Tibial nerve (tissue), 3 donors: ENCODE measurements at regions not wholly inside any gene's neighbourhood (a gene's known extent, or its start where the extent isn't known, plus 50 kb on each side); places are given as distances from the start of the nearest gene placed in this dataset.

ENCODE experiments used
- POLR2A ChIP-seq, 2 donors: fragments of 450-650 bp; IDR thresholded peaks; one replicate each; pipeline ENCODE4 v1.6.1; 2017; ENCODE audit warnings: antibody characterized with exemption in 2 of 2, mild to moderate bottlenecking in 2 of 2, moderate library complexity in 2 of 2
- TF ChIP-seq, protein P1 (sequence below), 5 experiments: fragments of 200-600 bp in 3 of 5; fragments of 450-650 bp in 2 of 5; sonication (generic) in 3 of 5; IDR thresholded peaks; one replicate each; pipeline ENCODE4 v1.5.1; 2016 to 2019; ENCODE audit warnings: antibody characterized with exemption in 5 of 5, mild to moderate bottlenecking in 3 of 5, moderate library complexity in 2 of 5

DNA sequence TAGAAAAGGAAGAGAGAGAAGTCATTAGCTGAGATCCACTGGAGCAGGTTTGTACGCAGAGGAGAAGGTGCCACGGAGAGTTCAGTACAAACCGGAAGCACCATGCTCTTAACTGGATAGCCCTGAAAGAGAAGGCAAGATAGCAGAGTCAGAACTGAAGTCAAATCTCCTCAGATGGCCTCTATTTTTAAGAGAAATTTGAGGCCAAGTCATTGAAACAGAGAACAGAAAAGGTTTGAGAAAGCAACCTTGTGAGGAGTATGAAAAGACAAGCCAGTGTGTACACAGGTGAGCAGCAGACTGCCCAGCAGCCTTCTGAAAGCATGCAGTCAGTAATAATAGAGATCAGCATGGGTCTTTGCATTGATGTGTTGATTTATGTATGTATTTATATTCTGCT lies 66.1 kb upstream of the SPRED1 start:
- TF ChIP-seq, protein P1, sequence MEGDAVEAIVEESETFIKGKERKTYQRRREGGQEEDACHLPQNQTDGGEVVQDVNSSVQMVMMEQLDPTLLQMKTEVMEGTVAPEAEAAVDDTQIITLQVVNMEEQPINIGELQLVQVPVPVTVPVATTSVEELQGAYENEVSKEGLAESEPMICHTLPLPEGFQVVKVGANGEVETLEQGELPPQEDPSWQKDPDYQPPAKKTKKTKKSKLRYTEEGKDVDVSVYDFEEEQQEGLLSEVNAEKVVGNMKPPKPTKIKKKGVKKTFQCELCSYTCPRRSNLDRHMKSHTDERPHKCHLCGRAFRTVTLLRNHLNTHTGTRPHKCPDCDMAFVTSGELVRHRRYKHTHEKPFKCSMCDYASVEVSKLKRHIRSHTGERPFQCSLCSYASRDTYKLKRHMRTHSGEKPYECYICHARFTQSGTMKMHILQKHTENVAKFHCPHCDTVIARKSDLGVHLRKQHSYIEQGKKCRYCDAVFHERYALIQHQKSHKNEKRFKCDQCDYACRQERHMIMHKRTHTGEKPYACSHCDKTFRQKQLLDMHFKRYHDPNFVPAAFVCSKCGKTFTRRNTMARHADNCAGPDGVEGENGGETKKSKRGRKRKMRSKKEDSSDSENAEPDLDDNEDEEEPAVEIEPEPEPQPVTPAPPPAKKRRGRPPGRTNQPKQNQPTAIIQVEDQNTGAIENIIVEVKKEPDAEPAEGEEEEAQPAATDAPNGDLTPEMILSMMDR (IDR thresholded peaks at IDR 0.05) = no peak
- TF ChIP-seq POLR2A (IDR thresholded peaks at IDR 0.05) = no peak
